GM23338 (cell line): ENCODE measurements at regions not wholly inside any gene's neighbourhood (a gene's known extent, or its start where the extent isn't known, plus 50 kb on each side); places are given as distances from the start of the nearest gene placed in this dataset.

Experiments
- ATAC-seq: fragments of 200-7000 bp; cut with Tn5 transposase; 3 replicates; pipeline ENCODE4 v1.9.1; 2020
- DNase-seq: peaks from one replicate; pipeline ENCODE4 v3.0.0-alpha.2; 2015; ENCODE audit warnings: low spot score
- H2AFZ ChIP-seq: fragments of 200-600 bp; sonication (generic); 2 replicates; pipeline ENCODE4 v1.8.0; 2016; ENCODE audit warnings: antibody characterized with exemption, mild to moderate bottlenecking, moderate library complexity
- H3F3A ChIP-seq: fragments of 200-600 bp; sonication (generic); replicated peaks from 2 replicates; pipeline ENCODE4 v1.8.0; 2017; ENCODE audit warnings: antibody characterized with exemption, mixed run types, low read depth
- H3K27ac ChIP-seq: fragments of 200-600 bp; sonication (generic); 2 replicates; pipeline ENCODE4 v1.6.1; 2016; ENCODE audit warnings: low read depth
- H3K27me3 ChIP-seq: fragments of 200-600 bp; sonication (generic); 2 replicates; pipeline ENCODE4 v1.8.0; 2016; ENCODE audit warnings: mild to moderate bottlenecking, mixed run types, moderate library complexity; ENCODE audit not compliant: insufficient read depth
- H3K36me3 ChIP-seq: fragments of 200-600 bp; sonication (generic); 2 replicates; pipeline ENCODE4 v1.8.0; 2016; ENCODE audit warnings: mild to moderate bottlenecking; ENCODE audit not compliant: insufficient read depth
- H3K4me1 ChIP-seq: fragments of 200-600 bp; sonication (generic); 2 replicates; pipeline ENCODE4 v1.8.0; 2016; ENCODE audit warnings: mild to moderate bottlenecking, moderate library complexity; ENCODE audit not compliant: insufficient read depth
- H3K4me2 ChIP-seq: fragments of 200-600 bp; sonication (generic); 2 replicates; pipeline ENCODE4 v1.7.1; 2017; ENCODE audit warnings: mixed run types
- H3K4me3 ChIP-seq: fragments of 200-600 bp; sonication (generic); 2 replicates; pipeline ENCODE4 v1.6.1; 2016; ENCODE audit warnings: mixed run types
- H3K79me2 ChIP-seq: fragments of 200-600 bp; sonication (generic); replicated peaks from 2 replicates; pipeline ENCODE4 v1.8.0; 2017; ENCODE audit warnings: mild to moderate bottlenecking; ENCODE audit not compliant: insufficient read depth
- H3K9me2 ChIP-seq: fragments of 200-600 bp; sonication (generic); 2 replicates; pipeline ENCODE4 v1.8.0; 2017; ENCODE audit not compliant: insufficient read depth
- H4K20me1 ChIP-seq: fragments of 200-600 bp; sonication (generic); replicated peaks from 2 replicates; pipeline ENCODE4 v1.8.0; 2017; ENCODE audit warnings: mild to moderate bottlenecking; ENCODE audit not compliant: insufficient read depth
- H3K27ac Mint-ChIP-seq: 2 replicates; pipeline ENCODE4 v1.8.0; 2020; ENCODE audit warnings: inconsistent platforms, mild to moderate bottlenecking, moderate library complexity, mixed read lengths
- H3K27me3 Mint-ChIP-seq: 3 replicates; pipeline ENCODE4 v1.8.0; 2022; ENCODE audit warnings: low read depth, mild to moderate bottlenecking, moderate library complexity, mixed read lengths, inconsistent platforms; ENCODE audit not compliant: insufficient read depth, poor library complexity
- H3K36me3 Mint-ChIP-seq: 3 replicates; pipeline ENCODE4 v1.8.0; 2021; ENCODE audit warnings: low read depth, mild to moderate bottlenecking, inconsistent platforms, moderate library complexity, mixed read lengths
- H3K4me1 Mint-ChIP-seq: 3 replicates; pipeline ENCODE4 v1.8.0; 2020; ENCODE audit warnings: mild to moderate bottlenecking, inconsistent platforms, mixed read lengths
- H3K4me3 Mint-ChIP-seq: 3 replicates; pipeline ENCODE4 v1.8.0; 2021; ENCODE audit warnings: moderate library complexity, mild to moderate bottlenecking, inconsistent platforms, mixed read lengths
- H3K9me3 Mint-ChIP-seq: 3 replicates; pipeline ENCODE4 v1.8.0; 2020; ENCODE audit warnings: moderate library complexity, mild to moderate bottlenecking, inconsistent platforms, mixed read lengths
- CREB1 ChIP-seq: fragments of 250-450 bp; sonication (Bioruptor Pico); IDR thresholded peaks from 2 replicates; pipeline ENCODE4 v1.5.0; 2020; ENCODE audit warnings: low read depth, mild to moderate bottlenecking, moderate library complexity
- CTCF ChIP-seq, 2 experiments: fragments of 200-600 bp in 1 of 2; sonication (generic) in 1 of 2; conservative IDR thresholded peaks; 2 replicates each; pipeline versions ENCODE4 v1.5.1 to v1.6.1; 2016 to 2017; ENCODE audit warnings: antibody characterized with exemption in 2 of 2, low read depth in 2 of 2, mild to moderate bottlenecking in 2 of 2, moderate library complexity in 1 of 2
- ETS1 ChIP-seq: IDR thresholded peaks from 2 replicates; pipeline ENCODE4 v1.6.1; 2016; ENCODE audit warnings: antibody characterized with exemption
- EZH2 ChIP-seq: fragments of 200-600 bp; sonication (generic); IDR thresholded peaks from one replicate; pipeline ENCODE4 v1.8.0; 2017; ENCODE audit warnings: antibody characterized with exemption, mild to moderate bottlenecking, low read depth; ENCODE audit not compliant: unreplicated experiment
- EZH2phosphoT487 ChIP-seq: fragments of 200-600 bp; sonication (generic); IDR thresholded peaks from one replicate; pipeline ENCODE4 v1.8.1; 2018; ENCODE audit warnings: antibody characterized with exemption; ENCODE audit not compliant: unreplicated experiment
- JUNB ChIP-seq: IDR thresholded peaks from one replicate; pipeline ENCODE4 v1.6.1; 2016; ENCODE audit warnings: antibody characterized with exemption; ENCODE audit not compliant: unreplicated experiment
- NANOG ChIP-seq: IDR thresholded peaks from 2 replicates; pipeline ENCODE4 v1.6.1; 2016; ENCODE audit warnings: antibody characterized with exemption, borderline replicate concordance
- POLR2AphosphoS5 ChIP-seq: IDR thresholded peaks from 2 replicates; pipeline ENCODE4 v1.6.1; 2016; ENCODE audit warnings: antibody characterized with exemption, low read depth
- STAT1 ChIP-seq: IDR thresholded peaks from one replicate; pipeline ENCODE4 v1.6.1; 2016; ENCODE audit warnings: antibody characterized with exemption; ENCODE audit not compliant: unreplicated experiment
- ZNF114 ChIP-seq: fragments of 250-450 bp; sonication (Bioruptor Pico); IDR thresholded peaks from 2 replicates; pipeline ENCODE4 v1.5.0; 2020; ENCODE audit warnings: mild to moderate bottlenecking, moderate library complexity
- ZNF331 ChIP-seq: fragments of 250-450 bp; sonication (Bioruptor Pico); IDR thresholded peaks from 2 replicates; pipeline ENCODE4 v1.5.0; 2020; ENCODE audit warnings: low read depth, mild to moderate bottlenecking, moderate library complexity
- TF ChIP-seq, protein P1 (sequence below): fragments of 250-450 bp; sonication (Bioruptor Pico); IDR thresholded peaks from 2 replicates; pipeline ENCODE4 v1.5.0; 2020; ENCODE audit warnings: mild to moderate bottlenecking, moderate library complexity
- TF ChIP-seq, protein P2 (sequence below): IDR thresholded peaks from one replicate; pipeline ENCODE4 v1.6.1; 2018; ENCODE audit warnings: antibody characterized with exemption; ENCODE audit not compliant: unreplicated experiment

DNA sequence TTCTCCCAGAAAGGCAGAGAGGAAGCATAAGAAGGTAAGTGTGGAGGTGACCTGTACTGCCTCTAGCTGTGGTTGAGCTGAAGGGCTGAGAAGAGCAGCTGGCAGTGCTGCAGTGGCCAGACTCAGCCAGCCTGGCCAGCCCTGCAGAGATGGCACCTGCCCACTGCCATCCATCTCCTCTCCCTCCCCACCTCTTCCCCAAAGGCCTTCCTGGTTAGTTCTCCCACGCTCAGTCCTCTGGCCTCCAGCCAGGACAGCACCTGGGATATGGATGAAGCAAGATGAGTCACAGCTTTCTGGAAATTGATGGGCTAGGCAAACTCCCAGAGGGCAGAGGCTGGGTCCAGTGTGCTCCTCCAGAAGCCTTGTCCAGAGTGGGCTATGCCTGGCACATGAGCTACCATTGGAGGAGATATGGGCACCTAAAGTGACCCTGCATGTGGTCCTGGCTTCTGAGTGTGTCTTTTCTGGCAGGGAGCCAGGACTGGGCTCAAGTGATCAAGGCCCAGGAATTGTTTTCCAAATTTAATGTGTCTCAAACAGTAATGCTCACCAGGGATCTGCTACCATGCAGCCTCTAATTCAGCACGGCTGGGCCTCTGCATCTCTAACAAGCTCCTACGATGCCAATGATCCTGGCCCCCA lies 81.0 kb upstream of the CACUL1 start:
- Histone ChIP-seq H3F3A (no peaks in the 10 kb centered on the region), H2AFZ (no peak overlapping the region), H3K27me3 (no peaks in the 10 kb centered on the region), H3K79me2 (no peaks in the 10 kb centered on the region), H3K4me1 (no peaks in the 10 kb centered on the region), H3K4me3 (no peak overlapping the region), H3K27ac (no peak overlapping the region), H3K4me2 (no peak overlapping the region), H3K36me3 (no peaks in the 10 kb centered on the region), H4K20me1 (no peaks in the 10 kb centered on the region), H3K9me2 (no peaks in the 10 kb centered on the region; the same call in 1 of the 2 replicates)
- TF ChIP-seq CTCF (conservative IDR thresholded peaks at IDR 0.05; ENCODE audit: low read depth in 2 of 2) (no peak), EZH2phosphoT487 (no peak), ZNF114 (CRISPR knock-in tag) (no peak), STAT1 (no peak), CREB1 (CRISPR knock-in tag) (no peak), ETS1 (no peak), POLR2AphosphoS5 (no peak), EZH2 (no peak), JUNB (no peak), NANOG (no peak), ZNF331 (no peak)
- TF ChIP-seq, protein P1, sequence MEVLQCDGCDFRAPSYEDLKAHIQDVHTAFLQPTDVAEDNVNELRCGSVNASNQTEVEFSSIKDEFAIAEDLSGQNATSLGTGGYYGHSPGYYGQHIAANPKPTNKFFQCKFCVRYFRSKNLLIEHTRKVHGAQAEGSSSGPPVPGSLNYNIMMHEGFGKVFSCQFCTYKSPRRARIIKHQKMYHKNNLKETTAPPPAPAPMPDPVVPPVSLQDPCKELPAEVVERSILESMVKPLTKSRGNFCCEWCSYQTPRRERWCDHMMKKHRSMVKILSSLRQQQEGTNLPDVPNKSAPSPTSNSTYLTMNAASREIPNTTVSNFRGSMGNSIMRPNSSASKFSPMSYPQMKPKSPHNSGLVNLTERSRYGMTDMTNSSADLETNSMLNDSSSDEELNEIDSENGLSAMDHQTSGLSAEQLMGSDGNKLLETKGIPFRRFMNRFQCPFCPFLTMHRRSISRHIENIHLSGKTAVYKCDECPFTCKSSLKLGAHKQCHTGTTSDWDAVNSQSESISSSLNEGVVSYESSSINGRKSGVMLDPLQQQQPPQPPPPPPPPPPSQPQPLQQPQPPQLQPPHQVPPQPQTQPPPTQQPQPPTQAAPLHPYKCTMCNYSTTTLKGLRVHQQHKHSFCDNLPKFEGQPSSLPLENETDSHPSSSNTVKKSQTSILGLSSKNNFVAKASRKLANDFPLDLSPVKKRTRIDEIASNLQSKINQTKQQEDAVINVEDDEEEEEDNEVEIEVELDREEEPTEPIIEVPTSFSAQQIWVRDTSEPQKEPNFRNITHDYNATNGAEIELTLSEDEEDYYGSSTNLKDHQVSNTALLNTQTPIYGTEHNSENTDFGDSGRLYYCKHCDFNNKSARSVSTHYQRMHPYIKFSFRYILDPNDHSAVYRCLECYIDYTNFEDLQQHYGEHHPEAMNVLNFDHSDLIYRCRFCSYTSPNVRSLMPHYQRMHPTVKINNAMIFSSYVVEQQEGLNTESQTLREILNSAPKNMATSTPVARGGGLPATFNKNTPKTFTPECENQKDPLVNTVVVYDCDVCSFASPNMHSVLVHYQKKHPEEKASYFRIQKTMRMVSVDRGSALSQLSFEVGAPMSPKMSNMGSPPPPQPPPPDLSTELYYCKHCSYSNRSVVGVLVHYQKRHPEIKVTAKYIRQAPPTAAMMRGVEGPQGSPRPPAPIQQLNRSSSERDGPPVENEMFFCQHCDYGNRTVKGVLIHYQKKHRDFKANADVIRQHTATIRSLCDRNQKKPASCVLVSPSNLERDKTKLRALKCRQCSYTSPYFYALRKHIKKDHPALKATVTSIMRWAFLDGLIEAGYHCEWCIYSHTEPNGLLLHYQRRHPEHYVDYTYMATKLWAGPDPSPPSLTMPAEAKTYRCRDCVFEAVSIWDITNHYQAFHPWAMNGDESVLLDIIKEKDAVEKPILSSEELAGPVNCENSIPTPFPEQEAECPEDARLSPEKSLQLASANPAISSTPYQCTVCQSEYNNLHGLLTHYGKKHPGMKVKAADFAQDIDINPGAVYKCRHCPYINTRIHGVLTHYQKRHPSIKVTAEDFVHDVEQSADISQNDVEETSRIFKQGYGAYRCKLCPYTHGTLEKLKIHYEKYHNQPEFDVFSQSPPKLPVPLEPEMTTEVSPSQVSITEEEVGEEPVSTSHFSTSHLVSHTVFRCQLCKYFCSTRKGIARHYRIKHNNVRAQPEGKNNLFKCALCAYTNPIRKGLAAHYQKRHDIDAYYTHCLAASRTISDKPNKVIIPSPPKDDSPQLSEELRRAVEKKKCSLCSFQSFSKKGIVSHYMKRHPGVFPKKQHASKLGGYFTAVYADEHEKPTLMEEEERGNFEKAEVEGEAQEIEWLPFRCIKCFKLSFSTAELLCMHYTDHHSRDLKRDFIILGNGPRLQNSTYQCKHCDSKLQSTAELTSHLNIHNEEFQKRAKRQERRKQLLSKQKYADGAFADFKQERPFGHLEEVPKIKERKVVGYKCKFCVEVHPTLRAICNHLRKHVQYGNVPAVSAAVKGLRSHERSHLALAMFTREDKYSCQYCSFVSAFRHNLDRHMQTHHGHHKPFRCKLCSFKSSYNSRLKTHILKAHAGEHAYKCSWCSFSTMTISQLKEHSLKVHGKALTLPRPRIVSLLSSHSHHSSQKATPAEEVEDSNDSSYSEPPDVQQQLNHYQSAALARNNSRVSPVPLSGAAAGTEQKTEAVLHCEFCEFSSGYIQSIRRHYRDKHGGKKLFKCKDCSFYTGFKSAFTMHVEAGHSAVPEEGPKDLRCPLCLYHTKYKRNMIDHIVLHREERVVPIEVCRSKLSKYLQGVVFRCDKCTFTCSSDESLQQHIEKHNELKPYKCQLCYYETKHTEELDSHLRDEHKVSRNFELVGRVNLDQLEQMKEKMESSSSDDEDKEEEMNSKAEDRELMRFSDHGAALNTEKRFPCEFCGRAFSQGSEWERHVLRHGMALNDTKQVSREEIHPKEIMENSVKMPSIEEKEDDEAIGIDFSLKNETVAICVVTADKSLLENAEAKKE: no peak
- TF ChIP-seq, protein P2, sequence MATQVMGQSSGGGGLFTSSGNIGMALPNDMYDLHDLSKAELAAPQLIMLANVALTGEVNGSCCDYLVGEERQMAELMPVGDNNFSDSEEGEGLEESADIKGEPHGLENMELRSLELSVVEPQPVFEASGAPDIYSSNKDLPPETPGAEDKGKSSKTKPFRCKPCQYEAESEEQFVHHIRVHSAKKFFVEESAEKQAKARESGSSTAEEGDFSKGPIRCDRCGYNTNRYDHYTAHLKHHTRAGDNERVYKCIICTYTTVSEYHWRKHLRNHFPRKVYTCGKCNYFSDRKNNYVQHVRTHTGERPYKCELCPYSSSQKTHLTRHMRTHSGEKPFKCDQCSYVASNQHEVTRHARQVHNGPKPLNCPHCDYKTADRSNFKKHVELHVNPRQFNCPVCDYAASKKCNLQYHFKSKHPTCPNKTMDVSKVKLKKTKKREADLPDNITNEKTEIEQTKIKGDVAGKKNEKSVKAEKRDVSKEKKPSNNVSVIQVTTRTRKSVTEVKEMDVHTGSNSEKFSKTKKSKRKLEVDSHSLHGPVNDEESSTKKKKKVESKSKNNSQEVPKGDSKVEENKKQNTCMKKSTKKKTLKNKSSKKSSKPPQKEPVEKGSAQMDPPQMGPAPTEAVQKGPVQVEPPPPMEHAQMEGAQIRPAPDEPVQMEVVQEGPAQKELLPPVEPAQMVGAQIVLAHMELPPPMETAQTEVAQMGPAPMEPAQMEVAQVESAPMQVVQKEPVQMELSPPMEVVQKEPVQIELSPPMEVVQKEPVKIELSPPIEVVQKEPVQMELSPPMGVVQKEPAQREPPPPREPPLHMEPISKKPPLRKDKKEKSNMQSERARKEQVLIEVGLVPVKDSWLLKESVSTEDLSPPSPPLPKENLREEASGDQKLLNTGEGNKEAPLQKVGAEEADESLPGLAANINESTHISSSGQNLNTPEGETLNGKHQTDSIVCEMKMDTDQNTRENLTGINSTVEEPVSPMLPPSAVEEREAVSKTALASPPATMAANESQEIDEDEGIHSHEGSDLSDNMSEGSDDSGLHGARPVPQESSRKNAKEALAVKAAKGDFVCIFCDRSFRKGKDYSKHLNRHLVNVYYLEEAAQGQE: no peak
- H3K9me3 Mint-ChIP-seq: peaks cover 2% of the 10 kb centered on the region; the same call in 1 of the 3 replicates
- ATAC-seq (no peak), DNase-seq (no peak)
- H3K36me3 Mint-ChIP-seq: no peaks in the 10 kb centered on the region; the same call in 2 of the 3 replicates
- peaks cover 4% of the 10 kb centered on the region for H3K27me3 Mint-ChIP-seq
- H3K4me1 Mint-ChIP-seq: peaks cover 5% of the 10 kb centered on the region
- H3K27ac Mint-ChIP-seq: no peak overlapping the region
- no peak overlapping the region for H3K4me3 Mint-ChIP-seq
